NCI-H2196 treated with DMSO at 0.1 percent for 48 hours (cell line): ENCODE measurements at regions not wholly inside any gene's neighbourhood (a gene's known extent, or its start where the extent isn't known, plus 50 kb on each side); places are given as distances from the start of the nearest gene placed in this dataset.
"Not testable (repeated sequence)": the region's sequence is repeated elsewhere in the genome, so short reads cannot be mapped to it uniquely, and the experiment has no call there.

ENCODE experiments used
- DNase-seq: peaks from one replicate; lab custom pipeline; 2025; ENCODE audit not compliant: unreplicated experiment; lab: John Stamatoyannopoulos, UW

DNA sequence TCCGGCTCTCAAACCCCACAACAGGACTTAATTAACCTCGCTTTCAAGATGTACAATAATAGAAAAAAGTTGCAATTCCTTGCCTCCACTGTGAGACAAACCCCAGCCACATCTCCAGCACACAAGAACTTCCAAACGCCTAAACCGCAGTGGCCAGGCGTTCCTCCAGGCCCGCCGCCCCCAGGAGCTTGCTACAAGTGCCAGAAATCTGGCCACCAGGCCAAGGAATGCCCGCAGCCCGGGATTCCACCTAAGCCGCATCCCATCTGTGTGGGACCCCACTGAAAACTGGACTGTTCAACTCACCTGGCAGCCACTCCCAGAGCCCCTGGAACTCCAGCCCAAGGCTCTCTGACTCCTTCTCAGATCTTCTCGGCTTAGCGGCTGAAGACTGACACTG is 262.5 kb downstream of the SMARCA2 start:
- DNase-seq, result not testable (repeated sequence)

DNA sequence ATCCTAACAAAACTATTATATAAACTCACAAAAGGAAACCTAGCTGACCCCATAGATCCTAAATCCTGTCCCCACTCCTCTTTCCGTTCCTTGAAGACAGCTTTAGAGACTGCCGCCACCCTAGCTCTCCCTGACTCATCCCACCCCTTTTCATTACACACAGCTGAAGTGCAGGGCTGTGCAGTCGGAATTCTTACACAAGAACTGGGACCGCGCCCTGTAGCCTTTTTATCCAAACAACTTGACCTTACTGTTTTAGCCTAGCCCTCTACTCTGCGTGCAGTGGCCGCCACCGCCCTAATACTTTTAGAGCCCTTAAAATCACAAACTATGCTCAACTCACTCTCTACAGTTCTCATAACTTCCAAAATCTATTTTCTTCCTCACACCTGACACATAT is 264.0 kb downstream of the SMARCA2 start:
- DNase-seq, result not testable (repeated sequence)

DNA sequence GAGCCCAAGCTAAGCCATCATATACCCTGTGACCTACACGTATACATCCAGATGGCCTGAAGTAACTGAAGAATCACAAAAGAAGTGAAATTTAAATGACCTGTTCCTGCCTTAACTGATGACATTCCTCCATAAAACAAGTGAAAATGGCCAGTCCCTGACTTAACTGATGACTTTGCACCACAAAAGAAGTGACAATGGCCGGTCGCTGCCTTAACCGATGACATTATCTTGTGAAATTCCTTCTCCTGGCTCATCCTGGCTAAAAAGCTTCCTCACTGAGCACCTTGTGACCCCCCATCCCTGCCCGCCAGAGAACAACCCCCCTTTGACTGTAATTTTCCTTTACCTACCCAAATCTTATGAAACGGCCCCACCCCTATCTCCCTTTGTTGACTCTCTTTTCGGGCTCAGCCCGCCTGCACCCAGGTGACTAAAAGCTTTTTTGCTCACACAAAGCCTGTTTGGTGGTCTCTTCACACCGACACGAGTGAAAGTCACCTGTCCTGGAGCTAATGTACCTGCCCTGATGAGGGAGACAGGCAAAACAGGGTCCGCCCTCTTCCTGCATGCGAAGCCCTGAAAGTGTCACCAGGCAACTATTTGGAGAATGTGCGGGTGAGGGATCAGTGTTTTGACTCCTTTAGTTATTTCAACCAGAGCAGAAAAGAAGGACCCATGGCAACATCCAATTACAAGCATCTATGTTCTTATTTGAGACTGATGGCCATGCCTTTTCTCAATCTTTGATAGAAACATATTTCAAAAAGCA is 266.1 kb downstream of the SMARCA2 start:
- DNase-seq, result no peak

DNA sequence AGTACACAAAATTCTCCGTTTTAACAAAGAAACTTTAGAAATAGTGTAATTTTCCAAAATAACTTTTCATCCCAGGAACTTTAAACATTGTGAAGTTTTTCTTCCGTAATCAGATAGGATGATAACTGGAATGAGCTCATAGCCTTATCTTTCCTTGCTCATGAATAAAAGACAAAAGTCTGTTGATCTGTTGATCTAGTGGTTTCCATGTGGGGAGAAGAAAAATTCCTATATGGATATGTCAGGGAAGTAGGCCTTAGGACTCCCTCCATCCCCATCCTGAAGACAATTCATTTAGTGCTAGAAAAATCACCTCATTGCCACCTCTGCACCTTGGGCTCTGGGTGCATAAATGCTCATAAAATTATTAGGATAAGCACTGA is 266.6 kb downstream of the SMARCA2 start:
- no peak for DNase-seq

DNA sequence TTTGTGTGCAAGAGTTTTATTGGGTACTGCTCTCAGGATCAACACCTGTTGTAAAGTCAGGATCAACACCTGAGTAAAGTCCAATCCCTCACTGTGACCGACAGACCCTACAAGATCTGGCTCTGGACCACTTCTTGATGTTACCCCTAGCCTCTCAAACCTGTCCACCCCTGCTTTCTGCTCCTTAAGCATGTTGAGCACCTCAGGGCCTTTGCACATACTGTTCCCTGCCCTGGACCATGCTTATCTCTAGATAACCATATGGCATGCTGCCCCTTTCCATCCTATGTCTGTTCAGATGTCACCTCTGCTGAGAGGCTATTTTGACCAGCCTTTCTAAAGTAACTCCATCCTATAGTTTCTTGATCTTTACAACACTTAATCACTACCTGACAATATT is 269.6 kb downstream of the SMARCA2 start:
- DNase-seq, result no peak

DNA sequence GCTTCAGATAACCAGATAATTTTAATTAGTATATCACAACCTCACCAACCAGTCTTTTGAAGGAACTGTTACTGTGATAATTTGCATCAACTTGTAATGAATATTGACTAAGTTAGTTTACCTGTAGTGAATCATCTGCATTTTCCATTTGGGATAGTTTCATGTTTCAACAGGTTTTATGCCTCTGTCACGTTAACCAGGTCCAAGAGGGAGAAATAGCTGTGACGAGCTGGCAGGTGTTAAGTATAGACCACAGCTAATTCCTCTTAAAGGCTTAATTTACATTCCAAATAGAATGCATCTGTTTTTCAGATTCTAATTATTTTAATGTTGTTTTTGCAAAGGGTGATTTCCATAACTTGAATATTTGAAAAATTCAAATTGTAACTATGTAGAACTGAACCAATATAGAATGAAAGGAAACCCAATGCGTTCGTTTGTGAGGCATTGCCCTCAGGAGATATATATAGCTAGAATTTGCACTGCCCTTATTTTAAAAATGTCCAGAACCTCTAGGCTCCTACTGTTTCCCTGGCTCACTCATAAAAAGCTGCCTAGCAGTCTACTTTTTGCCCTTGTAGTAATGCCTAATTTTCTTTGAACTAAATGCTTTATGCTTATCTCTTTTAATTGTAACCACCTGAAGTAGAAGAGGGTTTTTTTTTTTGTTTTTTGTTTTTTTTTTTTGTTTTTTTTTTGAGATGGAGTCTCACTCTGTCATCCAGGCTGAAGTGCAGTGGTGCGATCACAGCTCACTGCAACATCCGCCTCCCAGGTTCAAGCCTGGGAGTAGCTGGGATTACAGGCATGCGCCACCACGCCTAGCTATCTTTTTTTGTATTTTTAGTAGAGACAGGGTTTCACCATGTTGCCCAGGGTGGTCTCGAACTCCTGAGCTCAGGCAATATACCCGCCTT is 270.5 kb downstream of the SMARCA2 start:
- DNase-seq, result peak; percentile 54

DNA sequence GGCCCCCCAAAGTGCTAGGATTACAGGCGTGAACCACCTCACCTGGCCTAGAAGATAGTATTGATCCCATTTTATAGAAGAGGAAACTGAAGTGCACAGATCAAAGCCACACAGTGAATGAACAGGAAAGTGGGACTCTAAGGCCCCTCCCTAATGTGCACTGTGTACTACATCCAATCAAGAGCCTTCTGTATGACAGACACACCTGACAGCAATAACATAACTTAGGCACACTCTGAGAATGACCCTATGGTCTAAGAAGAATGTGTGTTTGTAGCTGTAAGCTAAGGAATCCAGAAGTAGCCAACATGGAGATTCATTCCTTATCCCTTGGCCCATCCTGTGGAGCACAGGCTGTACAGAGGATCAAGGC is 271.2 kb downstream of the SMARCA2 start:
- no peak for DNase-seq

DNA sequence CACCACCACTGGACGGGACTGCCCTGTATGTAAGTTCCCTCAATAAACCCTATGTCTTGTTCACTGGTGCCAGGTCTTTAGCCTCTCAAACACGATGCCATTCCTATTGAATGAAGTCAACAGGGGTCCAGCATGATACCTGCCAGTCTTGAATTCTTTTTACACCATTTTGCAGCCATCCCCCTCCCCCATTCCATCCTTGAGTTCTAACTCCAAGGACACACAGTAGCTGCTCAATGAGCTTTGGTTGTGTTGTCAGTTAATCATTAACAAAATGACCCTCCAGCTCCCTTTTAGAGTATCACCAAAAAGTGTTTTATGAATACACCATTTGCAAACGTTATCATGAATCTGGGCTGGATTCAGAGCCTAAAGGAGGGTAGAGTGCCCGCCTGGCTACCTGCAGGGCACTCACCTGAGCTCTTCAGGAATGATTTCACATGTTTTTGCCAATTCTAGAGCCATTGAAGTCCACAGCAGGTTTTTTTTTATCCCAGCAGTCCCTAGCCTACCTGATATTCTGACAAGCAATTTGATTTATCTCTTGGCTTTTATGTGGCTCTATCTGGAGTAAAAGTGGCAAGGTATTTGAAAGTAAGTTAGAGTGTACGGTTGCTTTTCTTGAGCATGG is 271.8 kb downstream of the SMARCA2 start:
- no peak for DNase-seq

DNA sequence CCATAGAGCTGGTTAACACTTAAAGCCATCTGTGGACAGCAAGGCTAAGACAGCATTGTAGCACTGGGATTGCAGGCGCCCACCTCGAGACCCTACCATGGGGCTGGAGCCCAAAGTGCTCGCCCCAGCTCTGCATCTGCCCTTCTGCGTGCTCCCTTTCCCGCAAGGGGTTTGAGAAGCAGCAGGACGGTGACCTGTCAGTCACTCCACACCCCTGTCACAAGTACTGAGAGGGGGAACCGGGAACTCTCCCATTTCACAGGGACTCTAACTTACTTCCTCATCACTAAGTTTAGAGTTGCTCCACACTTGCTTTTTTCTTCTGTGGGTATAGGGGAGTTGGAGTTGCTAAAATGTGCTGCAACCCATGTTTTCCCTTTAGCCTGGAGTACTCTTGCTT is 273.2 kb downstream of the SMARCA2 start:
- DNase-seq, result no peak

DNA sequence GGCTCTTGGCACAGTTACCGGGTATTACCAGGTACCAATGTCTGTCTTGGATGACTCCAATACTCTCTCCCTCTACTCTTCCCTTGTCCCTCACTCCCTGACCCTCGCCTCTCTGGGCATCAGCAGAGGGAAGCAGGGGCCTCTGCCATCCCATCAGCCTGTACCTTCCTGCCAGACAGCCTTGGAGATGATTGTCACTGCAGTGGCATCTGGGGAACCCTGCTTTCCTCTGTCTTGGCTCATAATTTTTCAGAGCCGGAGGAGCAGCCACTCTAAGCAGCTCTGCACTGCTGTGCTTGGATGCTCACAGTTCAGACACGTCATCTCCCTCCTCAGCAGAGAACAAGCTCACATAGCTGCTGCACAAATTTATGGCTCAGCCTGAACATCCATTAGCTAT is 274.1 kb downstream of the SMARCA2 start:
- DNase-seq, result no peak

DNA sequence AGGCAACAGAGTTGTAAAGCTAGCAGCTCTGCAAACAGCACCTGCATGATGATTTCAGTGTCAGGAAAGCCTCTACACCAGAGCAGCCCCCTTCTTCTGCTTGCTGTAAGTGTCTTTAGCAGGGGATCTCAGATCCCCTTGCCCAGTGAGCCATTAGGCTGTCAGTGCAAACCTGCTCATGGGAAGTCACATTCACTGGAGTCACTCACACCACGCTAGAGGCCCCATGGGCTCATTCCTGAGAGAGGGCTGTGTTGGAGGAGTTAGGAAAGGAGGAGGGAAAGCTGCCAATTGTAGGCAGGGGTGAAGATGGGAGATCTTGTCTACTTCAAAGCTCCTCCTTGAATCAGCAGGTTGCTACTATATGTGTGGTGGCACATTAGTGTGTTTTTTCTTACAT is 275.2 kb downstream of the SMARCA2 start:
- DNase-seq, result no peak

DNA sequence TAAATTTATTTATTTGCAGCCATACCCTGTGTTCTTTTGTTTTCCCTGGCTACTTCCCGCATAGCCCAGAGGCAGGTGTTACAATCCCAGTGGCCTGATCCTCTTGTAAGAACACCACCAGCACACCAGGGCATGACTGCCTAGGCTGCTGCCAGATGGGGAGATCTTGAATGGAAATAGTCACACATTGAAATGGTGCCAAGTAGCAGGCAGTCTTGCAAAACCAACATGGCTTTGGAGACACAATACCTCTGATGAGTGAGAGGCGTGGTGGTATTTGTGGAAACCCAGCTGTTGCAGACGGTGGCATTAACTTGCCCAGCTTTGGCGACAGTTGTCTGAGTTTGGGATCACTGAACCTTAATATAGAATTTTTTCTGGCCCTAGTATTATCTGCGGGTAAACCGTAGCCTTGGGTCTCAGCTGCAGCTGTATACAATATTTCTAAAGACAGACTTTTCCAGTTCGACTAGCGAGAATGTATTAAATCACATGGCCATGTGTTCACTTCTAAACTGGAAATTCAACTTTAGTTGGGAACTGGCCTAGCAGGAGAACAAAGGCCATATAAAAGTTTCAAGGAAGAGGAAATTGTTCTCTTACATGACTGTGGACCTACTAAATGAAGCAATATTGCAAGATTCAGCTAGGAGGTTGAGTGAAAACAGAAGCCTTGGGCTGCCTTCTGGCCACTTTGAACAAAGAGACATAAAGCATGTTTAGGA is 277.0 kb downstream of the SMARCA2 start:
- DNase-seq, result peak; percentile 99

DNA sequence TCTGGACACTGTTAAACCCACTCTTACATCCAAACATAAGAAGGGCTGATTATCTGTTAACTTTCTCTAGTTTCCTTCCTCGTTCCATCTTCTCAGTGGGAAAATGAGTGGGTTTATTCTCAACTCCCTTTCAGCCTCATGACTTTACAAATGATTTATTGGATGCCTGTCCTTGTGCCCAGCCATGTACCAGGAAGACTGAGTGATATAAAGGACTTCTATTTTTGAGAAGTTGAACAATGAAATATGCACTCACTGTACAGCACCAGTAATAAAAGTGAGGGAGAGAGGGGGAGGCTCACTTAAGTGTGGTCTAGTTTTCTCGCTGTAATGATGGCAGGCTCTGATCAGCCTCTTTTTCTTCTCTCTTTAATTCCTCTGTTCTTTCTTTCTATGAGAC is 277.6 kb downstream of the SMARCA2 start:
- no peak for DNase-seq

DNA sequence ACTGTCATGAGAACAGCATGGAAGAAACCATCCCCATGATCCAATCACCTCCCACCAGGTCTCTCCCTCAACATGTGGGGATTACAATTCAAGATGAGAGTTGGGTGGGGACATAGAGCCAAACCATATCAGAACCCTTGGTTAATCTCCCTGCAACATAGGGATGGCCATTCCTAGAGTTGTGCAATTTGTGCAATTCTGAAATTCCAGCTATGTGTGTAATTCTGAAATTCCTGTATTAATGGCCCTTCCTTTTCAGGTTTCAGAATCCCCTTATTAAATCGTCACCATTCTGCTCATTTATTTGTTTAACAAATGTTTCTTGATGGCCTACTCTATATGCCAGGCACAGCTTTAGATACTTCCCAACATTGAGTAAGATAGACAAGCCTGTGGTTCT is 282.6 kb downstream of the SMARCA2 start:
- no peak for DNase-seq

DNA sequence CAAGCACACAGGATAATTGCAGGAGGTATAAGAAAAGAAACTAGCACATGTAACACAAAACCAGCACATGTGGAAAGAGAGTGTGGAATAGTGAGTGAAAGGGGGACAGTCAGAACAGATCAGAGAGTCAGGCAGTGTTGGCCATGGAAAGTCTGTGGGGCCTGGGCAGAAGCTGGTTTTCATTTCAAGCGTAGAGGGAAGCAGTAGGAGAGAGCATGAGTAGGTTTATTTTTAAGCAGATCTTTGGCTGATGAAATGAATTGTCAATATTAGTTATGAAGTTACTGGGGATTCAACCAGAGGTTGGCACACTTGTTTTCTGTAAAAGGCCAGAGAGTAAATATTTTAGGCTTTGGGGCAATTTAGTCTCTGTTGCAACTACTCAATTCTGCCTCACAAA is 283.1 kb downstream of the SMARCA2 start:
- no peak for DNase-seq

DNA sequence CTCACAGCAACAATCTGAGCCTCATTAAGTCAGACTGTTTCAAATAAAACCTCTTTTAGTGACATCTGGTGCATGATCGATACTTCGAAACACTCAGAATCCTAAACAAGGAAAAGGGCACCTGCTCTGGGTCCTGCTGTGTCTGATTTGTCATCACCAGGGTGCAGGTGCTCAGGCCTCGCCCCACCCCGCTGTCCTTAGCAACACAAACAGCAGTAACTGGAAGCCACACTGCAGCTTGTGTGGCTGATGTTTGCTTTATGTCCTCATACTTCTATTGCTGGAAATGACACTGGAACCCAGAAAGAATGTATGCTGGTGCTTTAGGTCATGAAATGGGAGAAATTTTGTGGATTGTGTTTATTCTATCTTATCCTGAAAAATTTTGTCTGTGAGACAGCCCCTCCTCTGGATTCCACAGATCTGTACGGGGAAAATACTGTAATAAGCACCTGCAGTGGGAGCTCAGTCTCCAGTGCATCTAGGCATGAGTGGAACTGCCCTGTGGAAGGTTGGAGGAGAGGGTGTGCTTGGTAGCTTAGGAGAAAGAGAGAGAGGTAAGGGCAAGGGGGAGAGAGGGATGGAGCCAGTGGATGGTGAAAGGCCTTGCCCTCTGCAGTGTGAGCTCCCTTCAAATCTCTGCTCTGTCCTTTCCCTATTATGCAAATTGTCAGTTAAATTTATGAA is 284.2 kb downstream of the SMARCA2 start:
- DNase-seq, result peak; percentile 99

DNA sequence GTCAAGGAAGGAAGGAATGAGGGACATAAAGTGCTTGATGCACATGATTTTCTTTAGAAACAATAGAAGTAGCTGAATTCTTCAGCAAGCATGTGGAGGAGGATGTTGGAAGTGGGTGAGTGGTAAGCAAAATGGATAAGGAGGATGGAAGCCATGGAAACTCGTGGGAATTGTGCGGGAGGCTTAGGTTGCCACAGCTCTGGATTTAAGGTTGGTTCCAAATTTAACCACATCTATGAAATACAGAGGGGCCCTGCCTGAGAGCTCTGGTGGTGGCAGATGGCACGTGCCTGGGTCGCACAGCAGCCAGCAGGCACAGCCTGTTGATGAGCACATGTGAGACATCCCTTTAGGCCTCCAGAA is 284.7 kb downstream of the SMARCA2 start:
- DNase-seq, result no peak

DNA sequence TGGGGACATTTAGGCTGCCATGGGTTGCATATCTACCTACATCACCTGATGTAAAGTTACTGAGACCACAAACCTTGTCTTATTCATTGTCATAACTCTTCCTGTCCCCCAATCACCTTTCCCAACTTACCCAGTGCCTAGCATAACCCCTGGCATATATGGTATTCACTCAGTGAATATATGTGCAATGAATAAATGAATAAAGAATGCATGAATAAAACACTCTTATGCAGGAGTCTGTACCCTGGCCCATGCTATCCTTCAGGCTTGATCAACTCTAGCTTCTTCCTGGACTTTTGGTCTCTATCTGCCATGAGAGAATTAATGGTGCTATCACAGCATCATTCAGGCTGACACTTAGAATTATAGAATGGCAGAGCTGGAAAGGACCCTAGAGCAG is 285.2 kb downstream of the SMARCA2 start:
- no peak for DNase-seq

DNA sequence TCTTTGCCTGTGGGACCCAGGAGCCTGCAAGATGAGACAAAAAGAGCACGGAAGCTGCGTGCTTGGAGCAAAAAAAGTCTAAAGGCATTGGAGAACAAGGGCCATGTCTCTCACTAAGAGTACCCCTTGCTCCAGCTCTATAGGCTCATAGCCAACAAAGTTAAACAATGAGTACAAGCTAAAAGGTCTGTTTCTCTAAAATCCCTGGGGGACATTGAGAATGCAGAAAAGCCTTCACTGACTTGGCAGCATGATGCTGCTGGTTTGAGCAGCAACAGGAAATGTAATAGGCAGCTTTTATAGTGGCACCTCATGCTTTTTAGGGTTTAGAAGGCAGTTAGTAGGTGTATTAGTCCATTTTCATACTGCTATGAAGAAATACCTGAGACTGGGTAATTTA is 287.5 kb downstream of the SMARCA2 start:
- no peak for DNase-seq

DNA sequence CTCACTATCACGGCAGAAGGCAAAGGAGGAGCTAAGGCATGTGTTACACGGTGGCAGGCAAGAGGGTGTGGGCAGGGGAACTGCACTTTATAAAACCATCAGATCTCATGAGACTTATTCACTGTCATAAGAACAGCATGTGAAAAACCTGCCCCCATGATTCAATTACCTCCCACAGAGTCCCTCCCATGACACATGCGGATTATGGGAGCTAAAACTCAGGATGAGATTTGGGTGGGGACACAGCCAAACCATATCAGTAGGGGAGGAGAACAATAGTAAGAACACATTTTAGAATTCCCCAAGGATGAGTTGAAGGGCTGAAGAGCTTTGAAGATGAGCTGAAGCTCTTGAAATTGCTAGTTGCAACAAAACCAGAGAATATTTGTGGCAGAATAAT is 287.9 kb downstream of the SMARCA2 start:
- no peak for DNase-seq

DNA sequence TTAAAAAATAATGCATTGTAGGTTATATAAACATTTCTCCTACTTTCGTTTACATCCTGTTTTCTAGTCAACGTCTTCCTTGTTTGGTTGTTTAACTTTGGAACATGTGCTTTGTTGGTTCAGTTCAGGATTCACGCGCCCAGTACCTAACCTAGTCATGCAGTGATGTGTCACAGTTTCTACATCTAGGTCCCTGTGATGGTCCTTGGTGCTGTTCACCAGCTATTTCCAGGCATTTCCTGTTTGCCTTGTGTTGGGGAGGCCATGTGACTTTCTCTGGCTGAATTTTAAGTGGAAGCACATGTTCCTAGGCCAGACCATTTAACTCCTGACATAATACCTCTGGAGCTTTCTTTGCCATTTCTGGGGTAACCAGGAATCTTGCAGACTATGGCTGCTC is 292.3 kb downstream of the SMARCA2 start:
- DNase-seq, result no peak
